ENCODE measurements at regions not wholly inside any gene's neighbourhood (a gene's known extent, or its start where the extent isn't known, plus 50 kb on each side); places are given as distances from the start of the nearest gene placed in this dataset.
A peak's percentile ranks its signal among the peaks of the same experiment; 100 is the strongest.

DNA sequence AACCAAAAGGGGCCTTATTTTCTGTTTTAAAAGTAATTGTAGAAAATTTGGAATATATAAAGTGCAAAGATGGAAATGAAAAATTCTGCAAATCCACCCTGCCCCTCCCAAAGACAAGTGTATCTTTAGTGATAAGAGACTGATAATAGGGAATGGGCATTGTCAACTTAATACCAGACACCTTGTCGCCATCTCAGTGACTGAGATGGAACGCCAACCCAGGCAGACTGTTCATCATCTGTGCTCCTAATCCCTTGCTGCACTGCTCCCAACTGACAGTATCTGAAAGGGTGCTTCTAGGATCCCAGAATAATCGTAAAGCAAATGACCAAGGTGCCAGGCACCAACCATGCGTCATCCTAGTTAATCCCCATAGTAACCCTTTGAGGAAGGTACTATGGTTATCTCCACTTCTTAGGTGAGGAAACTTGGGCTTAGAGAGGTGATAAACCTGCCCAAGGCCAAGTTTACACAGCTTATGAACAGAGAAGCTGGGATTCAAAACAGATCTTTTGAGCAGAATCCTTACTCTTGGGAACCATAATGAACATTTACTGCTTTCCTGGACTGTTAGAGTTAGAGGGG is 583.7 kb downstream of the GATA3 start:
- H3K27me3 ChIP-seq (ENCODE audit: insufficient read depth, poor library complexity, severe bottlenecking), result no peaks in the 10 kb centered on the region
- H3K9me3 ChIP-seq (ENCODE audit: severe bottlenecking), result no peaks in the 10 kb centered on the region
- peaks cover 14% of the 10 kb centered on the region for H3K4me1 ChIP-seq (ENCODE audit: insufficient read depth, poor library complexity, severe bottlenecking)
- no peak for DNase-seq (ENCODE audit: low spot score)
- H3K4me3 ChIP-seq (ENCODE audit: severe bottlenecking), result no peak overlapping the region
- H3K36me3 ChIP-seq (ENCODE audit: low read depth), result no peaks in the 10 kb centered on the region
- TF ChIP-seq, protein P1, sequence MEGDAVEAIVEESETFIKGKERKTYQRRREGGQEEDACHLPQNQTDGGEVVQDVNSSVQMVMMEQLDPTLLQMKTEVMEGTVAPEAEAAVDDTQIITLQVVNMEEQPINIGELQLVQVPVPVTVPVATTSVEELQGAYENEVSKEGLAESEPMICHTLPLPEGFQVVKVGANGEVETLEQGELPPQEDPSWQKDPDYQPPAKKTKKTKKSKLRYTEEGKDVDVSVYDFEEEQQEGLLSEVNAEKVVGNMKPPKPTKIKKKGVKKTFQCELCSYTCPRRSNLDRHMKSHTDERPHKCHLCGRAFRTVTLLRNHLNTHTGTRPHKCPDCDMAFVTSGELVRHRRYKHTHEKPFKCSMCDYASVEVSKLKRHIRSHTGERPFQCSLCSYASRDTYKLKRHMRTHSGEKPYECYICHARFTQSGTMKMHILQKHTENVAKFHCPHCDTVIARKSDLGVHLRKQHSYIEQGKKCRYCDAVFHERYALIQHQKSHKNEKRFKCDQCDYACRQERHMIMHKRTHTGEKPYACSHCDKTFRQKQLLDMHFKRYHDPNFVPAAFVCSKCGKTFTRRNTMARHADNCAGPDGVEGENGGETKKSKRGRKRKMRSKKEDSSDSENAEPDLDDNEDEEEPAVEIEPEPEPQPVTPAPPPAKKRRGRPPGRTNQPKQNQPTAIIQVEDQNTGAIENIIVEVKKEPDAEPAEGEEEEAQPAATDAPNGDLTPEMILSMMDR (IDR thresholded peaks at IDR 0.05; ENCODE audit: poor library complexity, severe bottlenecking), result no peak
- no peak for ATAC-seq (ENCODE audit: low read depth)
- H3K27ac ChIP-seq (ENCODE audit: poor library complexity, severe bottlenecking), result no peak overlapping the region

DNA sequence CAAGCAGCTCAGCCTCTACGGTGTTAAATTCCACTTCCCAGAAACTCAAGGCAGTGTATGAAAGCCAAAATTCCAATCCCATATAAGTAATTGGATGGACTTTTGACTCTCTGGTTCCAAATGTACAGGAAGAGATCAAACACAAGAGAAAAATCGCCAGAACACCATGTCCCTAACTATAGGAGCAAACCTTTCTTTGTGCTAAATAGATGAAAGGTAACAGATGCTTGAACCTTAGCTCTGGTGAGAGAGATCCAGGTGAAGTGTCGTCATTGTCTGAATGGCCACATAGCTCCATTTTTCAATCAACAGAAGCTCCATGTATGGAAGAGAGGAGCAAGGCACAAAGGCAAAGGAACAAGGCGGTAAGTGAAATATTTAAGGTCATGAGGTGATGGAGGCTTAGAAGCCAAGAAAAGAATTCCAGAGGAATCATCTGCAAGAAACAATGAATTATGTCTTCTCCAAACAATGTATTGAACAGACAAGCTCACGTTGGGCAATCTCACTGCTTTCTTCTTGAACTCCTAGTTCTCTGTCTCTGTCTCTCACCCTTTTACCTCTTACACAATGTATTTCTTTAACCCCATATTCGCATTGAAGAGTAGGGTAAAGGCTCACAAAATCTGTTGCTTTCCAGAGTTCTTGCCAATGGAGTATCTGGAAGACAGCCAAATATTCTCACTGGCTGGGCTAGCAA is 585.1 kb downstream of the GATA3 start:
- H3K4me3 ChIP-seq (ENCODE audit: severe bottlenecking), result no peak overlapping the region
- TF ChIP-seq, protein P1 (IDR thresholded peaks at IDR 0.05; ENCODE audit: poor library complexity, severe bottlenecking), result no peak
- DNase-seq (ENCODE audit: low spot score) (no peak), ATAC-seq (ENCODE audit: low read depth) (peak; percentile 23; the same call in 2 of the 3 replicates)
- no peaks in the 10 kb centered on the region for H3K9me3 ChIP-seq (ENCODE audit: severe bottlenecking)
- no peaks in the 10 kb centered on the region for H3K27me3 ChIP-seq (ENCODE audit: insufficient read depth, poor library complexity, severe bottlenecking)
- H3K4me1 ChIP-seq (ENCODE audit: insufficient read depth, poor library complexity, severe bottlenecking), result peaks cover 2% of the 10 kb centered on the region
- no peaks in the 10 kb centered on the region for H3K36me3 ChIP-seq (ENCODE audit: low read depth)
- H3K27ac ChIP-seq (ENCODE audit: poor library complexity, severe bottlenecking), result peak overlapping the region; percentile 19

DNA sequence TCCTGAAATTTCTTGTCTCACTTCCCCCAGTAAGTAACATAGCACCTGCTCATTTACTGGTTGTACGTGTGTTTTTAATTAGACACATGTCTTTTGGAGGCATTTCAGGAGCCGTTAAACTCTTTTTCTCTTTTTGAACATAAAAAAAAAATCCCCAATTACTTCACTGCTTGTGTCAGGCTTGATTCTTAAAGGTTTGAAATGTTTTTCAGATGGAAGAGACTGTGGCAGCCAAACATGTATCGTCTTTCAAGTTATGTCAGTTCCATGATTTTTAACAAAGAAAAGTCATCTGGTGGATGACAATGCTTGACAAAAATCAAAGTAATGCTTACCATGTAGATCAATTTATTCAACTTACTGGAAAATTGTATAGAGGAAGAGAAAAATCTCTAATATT is 585.8 kb downstream of the GATA3 start:
- TF ChIP-seq, protein P1 (IDR thresholded peaks at IDR 0.05; ENCODE audit: poor library complexity, severe bottlenecking), result no peak
- Histone ChIP-seq H3K27ac (ENCODE audit: poor library complexity, severe bottlenecking) (peak overlapping the region; percentile 19), H3K4me3 (ENCODE audit: severe bottlenecking) (no peak overlapping the region), H3K27me3 (ENCODE audit: insufficient read depth, poor library complexity, severe bottlenecking) (no peaks in the 10 kb centered on the region), H3K9me3 (ENCODE audit: severe bottlenecking) (no peaks in the 10 kb centered on the region), H3K4me1 (ENCODE audit: insufficient read depth, poor library complexity, severe bottlenecking) (no peaks in the 10 kb centered on the region), H3K36me3 (ENCODE audit: low read depth) (no peaks in the 10 kb centered on the region)
- ATAC-seq (ENCODE audit: low read depth) (no peak), DNase-seq (ENCODE audit: low spot score) (no peak)

- ATAC-seq (ENCODE audit: low read depth) (no peak), DNase-seq (ENCODE audit: low spot score) (no peak)
- Histone ChIP-seq H3K9me3 (ENCODE audit: severe bottlenecking) (no peaks in the 10 kb centered on the region), H3K4me3 (ENCODE audit: severe bottlenecking) (no peak overlapping the region), H3K36me3 (ENCODE audit: low read depth) (no peaks in the 10 kb centered on the region), H3K27ac (ENCODE audit: poor library complexity, severe bottlenecking) (no peak overlapping the region), H3K27me3 (ENCODE audit: insufficient read depth, poor library complexity, severe bottlenecking) (no peaks in the 10 kb centered on the region), H3K4me1 (ENCODE audit: insufficient read depth, poor library complexity, severe bottlenecking) (no peaks in the 10 kb centered on the region)
- TF ChIP-seq, protein P1 (IDR thresholded peaks at IDR 0.05; ENCODE audit: poor library complexity, severe bottlenecking), result no peak
Measured at GRCh38 chr10:8640878-8641277, 586.4 kb downstream of the GATA3 start.

DNA sequence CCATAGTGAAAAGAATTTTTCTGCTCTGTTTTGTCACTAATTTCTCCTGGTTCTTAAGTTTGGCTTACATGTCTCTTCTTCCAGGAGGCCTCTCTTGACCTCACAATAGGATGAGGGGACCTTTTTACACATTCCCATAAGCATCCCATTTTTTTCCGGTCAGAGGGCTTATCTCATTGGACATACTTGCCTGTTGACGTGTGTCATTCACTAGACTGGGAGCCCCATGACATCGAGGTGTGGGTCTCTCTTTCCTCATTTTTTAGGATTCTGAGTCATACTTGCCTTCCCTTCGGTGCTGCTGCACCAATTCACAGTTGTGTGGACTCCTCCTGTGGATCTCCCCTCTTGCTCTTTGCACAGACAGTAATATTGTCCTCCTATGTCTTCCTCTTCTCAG is 601.8 kb downstream of the GATA3 start:
- TF ChIP-seq, protein P1 (IDR thresholded peaks at IDR 0.05; ENCODE audit: poor library complexity, severe bottlenecking), result no peak
- DNase-seq (ENCODE audit: low spot score) (no peak), ATAC-seq (ENCODE audit: low read depth) (no peak)
- Histone ChIP-seq H3K9me3 (ENCODE audit: severe bottlenecking) (no peaks in the 10 kb centered on the region), H3K36me3 (ENCODE audit: low read depth) (no peaks in the 10 kb centered on the region), H3K27me3 (ENCODE audit: insufficient read depth, poor library complexity, severe bottlenecking) (no peaks in the 10 kb centered on the region), H3K4me1 (ENCODE audit: insufficient read depth, poor library complexity, severe bottlenecking) (peaks cover 9% of the 10 kb centered on the region), H3K4me3 (ENCODE audit: severe bottlenecking) (no peak overlapping the region), H3K27ac (ENCODE audit: poor library complexity, severe bottlenecking) (no peak overlapping the region)

Measured in RWPE2 (cell line).